Stimulated activated CD8-positive, alpha-beta memory T cell treated with anti-CD3 and anti-CD28 coated beads, Interleukin-4, amount 100 ng/mL, for 24 hours (primary cell): ENCODE measurements at regions not wholly inside any gene's neighbourhood (a gene's known extent, or its start where the extent isn't known, plus 50 kb on each side); places are given as distances from the start of the nearest gene placed in this dataset.
A peak's percentile ranks its signal among the peaks of the same experiment; 100 is the strongest.

ENCODE experiments used
- DNase-seq: peaks from one replicate; pipeline ENCODE4 v3.0.0-alpha.2; 2020; ENCODE audit warnings: low read depth

- no peak for DNase-seq
These were observed 349.4 kb upstream of the SATB1 start for GRCh38 chr3:18774319-18775088.

- DNase-seq, result no peak
These were observed 347.7 kb upstream of the SATB1 start for GRCh38 chr3:18772699-18773305.

GRCh38 chr3:18771931-18772330 is 346.8 kb upstream of the SATB1 start:
- no peak for DNase-seq

GRCh38 chr3:18770800-18771199 is 345.7 kb upstream of the SATB1 start:
- DNase-seq, result no peak

- DNase-seq, result no peak
These were observed 342.7 kb upstream of the SATB1 start for GRCh38 chr3:18767756-18768303.

- DNase-seq, result no peak
These were observed 341.8 kb upstream of the SATB1 start for GRCh38 chr3:18766974-18767373.

GRCh38 chr3:18765662-18766061 is 340.5 kb upstream of the SATB1 start:
- no peak for DNase-seq

- no peak for DNase-seq
These were observed 340.0 kb upstream of the SATB1 start for GRCh38 chr3:18765161-18765560.

- DNase-seq, result no peak
These were observed 336.4 kb upstream of the SATB1 start for GRCh38 chr3:18761530-18761929.

GRCh38 chr3:18758047-18758704 is 333.0 kb upstream of the SATB1 start:
- DNase-seq, result no peak

GRCh38 chr3:18757476-18757875 is 332.3 kb upstream of the SATB1 start:
- DNase-seq, result no peak

- no peak for DNase-seq
These were observed 327.3 kb upstream of the SATB1 start for GRCh38 chr3:18752273-18752934.

GRCh38 chr3:18751514-18751913 is 326.4 kb upstream of the SATB1 start:
- DNase-seq, result no peak

- no peak for DNase-seq
These were observed 322.2 kb upstream of the SATB1 start for GRCh38 chr3:18747383-18747782.

- DNase-seq, result no peak
These were observed 320.3 kb upstream of the SATB1 start for GRCh38 chr3:18745472-18745871.

GRCh38 chr3:18744472-18744871 is 319.3 kb upstream of the SATB1 start:
- DNase-seq, result no peak

- DNase-seq, result no peak
These were observed 318.6 kb upstream of the SATB1 start for GRCh38 chr3:18743761-18744160.

- peak; percentile 28 for DNase-seq
These were observed 315.8 kb upstream of the SATB1 start for GRCh38 chr3:18740631-18741583.

GRCh38 chr3:18739099-18739433 is 313.9 kb upstream of the SATB1 start:
- no peak for DNase-seq

- DNase-seq, result no peak
These were observed 313.4 kb upstream of the SATB1 start for GRCh38 chr3:18738393-18739098.

GRCh38 chr3:18735005-18735404 is 309.9 kb upstream of the SATB1 start:
- DNase-seq, result no peak
